T-helper 2 cell (primary cell): ENCODE measurements at regions not wholly inside any gene's neighbourhood (a gene's known extent, or its start where the extent isn't known, plus 50 kb on each side); places are given as distances from the start of the nearest gene placed in this dataset.

Source experiments
- DNase-seq, 5 experiments: peaks; one replicate each; pipeline versions ENCODE4 v3.0.0 to v3.0.0-alpha.2; 2012 to 2022

- DNase-seq: no peak
Measured at GRCh38 chr2:226426292-226426736, 373.3 kb downstream of the IRS1 start.

GRCh38 chr2:226424971-226425370 lies 374.6 kb downstream of the IRS1 start:
- no peak for DNase-seq

- peak in 4 of 5 experiments; percentile 7 to 68 (median 24) for DNase-seq
Measured at GRCh38 chr2:226423498-226423960, 376.1 kb downstream of the IRS1 start.

- no peak for DNase-seq
Measured at GRCh38 chr2:226420646-226421045, 379.0 kb downstream of the IRS1 start.

GRCh38 chr2:226418521-226418920 lies 381.1 kb downstream of the IRS1 start:
- no peak for DNase-seq

- no peak for DNase-seq
Measured at GRCh38 chr2:226414335-226414734, 385.3 kb downstream of the IRS1 start.

GRCh38 chr2:226413498-226414130 lies 386.0 kb downstream of the IRS1 start:
- DNase-seq: no peak

GRCh38 chr2:226411727-226412360 lies 387.8 kb downstream of the IRS1 start:
- DNase-seq: no peak

GRCh38 chr2:226411205-226411604 lies 388.4 kb downstream of the IRS1 start:
- no peak for DNase-seq

- no peak for DNase-seq
Measured at GRCh38 chr2:226410247-226410835, 389.3 kb downstream of the IRS1 start.

- DNase-seq: no peak
Measured at GRCh38 chr2:226409134-226409533, 390.5 kb downstream of the IRS1 start.

GRCh38 chr2:226408141-226408540 lies 391.5 kb downstream of the IRS1 start:
- DNase-seq: no peak

GRCh38 chr2:226407135-226407534 lies 392.5 kb downstream of the IRS1 start:
- no peak for DNase-seq

GRCh38 chr2:226405465-226405864 lies 394.2 kb downstream of the IRS1 start:
- no peak for DNase-seq

GRCh38 chr2:226403369-226403768 lies 396.3 kb downstream of the IRS1 start:
- no peak for DNase-seq

GRCh38 chr2:226399006-226399405 lies 400.6 kb downstream of the IRS1 start:
- no peak for DNase-seq

GRCh38 chr2:226398580-226398979 lies 401.0 kb downstream of the IRS1 start:
- DNase-seq: no peak

- no peak for DNase-seq
Measured at GRCh38 chr2:226396541-226396940, 403.1 kb downstream of the IRS1 start.

- no peak for DNase-seq
Measured at GRCh38 chr2:226387499-226387942, 412.1 kb downstream of the IRS1 start.

GRCh38 chr2:226383461-226383860 lies 416.2 kb downstream of the IRS1 start:
- DNase-seq: no peak

GRCh38 chr2:226380679-226381078 lies 418.9 kb downstream of the IRS1 start:
- no peak for DNase-seq

GRCh38 chr2:226378753-226379705 lies 420.6 kb downstream of the IRS1 start:
- DNase-seq: no peak
